Mesendoderm (in vitro differentiated cells): ENCODE measurements at regions not wholly inside any gene's neighbourhood (a gene's known extent, or its start where the extent isn't known, plus 50 kb on each side); places are given as distances from the start of the nearest gene placed in this dataset.

Source experiments
- DNase-seq: peaks from one replicate; pipeline ENCODE4 v3.0.0; 2013
- H2AK5ac ChIP-seq: 2 replicates; pipeline ENCODE4 v1.6.1; 2013; ENCODE audit warnings: low read length, inconsistent platforms
- H2BK120ac ChIP-seq: 2 replicates; pipeline ENCODE4 v1.6.1; 2013; ENCODE audit warnings: low read depth, mild to moderate bottlenecking, low read length, moderate library complexity, mixed read lengths
- H2BK15ac ChIP-seq: replicated peaks from 2 replicates; pipeline ENCODE4 v1.6.1; 2013; ENCODE audit warnings: low read depth, mild to moderate bottlenecking, moderate library complexity
- H2BK5ac ChIP-seq: 2 replicates; pipeline ENCODE4 v1.6.1; 2013; ENCODE audit warnings: low read length, inconsistent platforms
- H3K18ac ChIP-seq: 2 replicates; pipeline ENCODE4 v1.6.1; 2013; ENCODE audit warnings: mild to moderate bottlenecking, low read length, mixed read lengths
- H3K23ac ChIP-seq: one replicate; pipeline ENCODE4 v1.6.1; 2013; ENCODE audit warnings: low read length
- H3K27ac ChIP-seq: 2 replicates; pipeline ENCODE4 v1.5.1; 2013; ENCODE audit warnings: low read depth, mild to moderate bottlenecking, inconsistent platforms, low read length, moderate library complexity
- H3K27me3 ChIP-seq: 2 replicates; pipeline ENCODE4 v1.6.1; 2013; ENCODE audit warnings: low read length, control low read depth, mild to moderate bottlenecking, inconsistent platforms; ENCODE audit not compliant: insufficient read depth, poor library complexity
- H3K36me3 ChIP-seq: 2 replicates; pipeline ENCODE4 v1.6.1; 2013; ENCODE audit warnings: low read length, inconsistent platforms; ENCODE audit not compliant: control insufficient read depth, insufficient read depth
- H3K4ac ChIP-seq: one replicate; pipeline ENCODE4 v1.6.1; 2013; ENCODE audit warnings: low read depth, mild to moderate bottlenecking, low read length, moderate library complexity
- H3K4me1 ChIP-seq: 2 replicates; pipeline ENCODE4 v1.6.1; 2013; ENCODE audit warnings: low read depth, low read length, inconsistent platforms; ENCODE audit not compliant: control insufficient read depth
- H3K4me2 ChIP-seq: 2 replicates; pipeline ENCODE4 v1.6.1; 2013; ENCODE audit warnings: low read length
- H3K4me3 ChIP-seq: 2 replicates; pipeline ENCODE4 v1.5.1; 2013; ENCODE audit warnings: mild to moderate bottlenecking, low read length
- H3K56ac ChIP-seq: one replicate; pipeline ENCODE4 v1.6.1; 2013; ENCODE audit warnings: low read length
- H3K79me1 ChIP-seq: 2 replicates; pipeline ENCODE4 v1.6.1; 2013; ENCODE audit warnings: low read length, inconsistent platforms
- H3K79me2 ChIP-seq: 2 replicates; pipeline ENCODE4 v1.6.1; 2013; ENCODE audit warnings: mild to moderate bottlenecking, low read length; ENCODE audit not compliant: control insufficient read depth, insufficient read depth
- H3K9ac ChIP-seq: 2 replicates; pipeline ENCODE4 v1.6.1; 2013; ENCODE audit warnings: low read length, inconsistent platforms
- H4K5ac ChIP-seq: one replicate; pipeline ENCODE4 v1.6.1; 2013; ENCODE audit warnings: low read length
- H4K8ac ChIP-seq: one replicate; pipeline ENCODE4 v1.6.1; 2013; ENCODE audit warnings: low read depth, mild to moderate bottlenecking, control low read depth, low read length, moderate library complexity
- WGBS: extraction: QIAGEN DNeasy Blood & Tissue Kit; methylation state at CpG from one replicate; pipeline ENCODE4 v1.1.7; 2013; ENCODE audit warnings: low lambda C conversion rate, missing lambda C conversion rate; ENCODE audit not compliant: insufficient coverage; ENCODE audit errors: extremely low coverage; 5-methylcytosine and 5-hydroxymethylcytosine counted together

DNA sequence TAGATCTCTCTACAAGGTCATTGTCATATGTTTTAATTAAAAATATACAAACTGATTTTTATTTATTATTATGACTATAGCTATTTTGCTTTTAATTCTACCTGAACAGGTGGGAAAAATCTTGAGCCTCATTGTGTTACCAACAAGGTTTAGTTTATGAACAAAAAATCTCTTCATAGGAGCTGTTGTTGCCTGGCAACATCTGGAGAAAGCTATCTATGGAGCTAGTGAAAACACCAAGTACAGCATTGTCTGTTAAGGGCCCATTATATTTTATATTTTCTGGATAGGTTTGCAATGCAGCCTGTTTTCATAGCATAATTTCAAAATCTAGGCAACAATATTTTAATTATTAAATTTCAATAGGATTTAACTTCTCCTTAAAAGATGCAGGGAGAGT lies 383.0 kb upstream of the TMEFF2 start:
- Histone ChIP-seq H3K4me3 (no peak overlapping the region), H3K79me1 (no peaks in the 10 kb centered on the region), H2AK5ac (no peak overlapping the region), H3K23ac (no peak overlapping the region), H3K79me2 (no peaks in the 10 kb centered on the region), H3K4me2 (no peak overlapping the region), H3K27ac (no peak overlapping the region), H3K36me3 (no peaks in the 10 kb centered on the region), H3K56ac (no peak overlapping the region), H2BK120ac (no peak overlapping the region), H3K27me3 (no peaks in the 10 kb centered on the region), H4K5ac (no peak overlapping the region), H2BK5ac (no peak overlapping the region), H4K8ac (no peak overlapping the region), H3K18ac (no peak overlapping the region), H3K4ac (no peak overlapping the region), H2BK15ac (no peak overlapping the region), H3K9ac (no peak overlapping the region), H3K4me1 (no peaks in the 10 kb centered on the region)
- DNase-seq = no peak

DNA sequence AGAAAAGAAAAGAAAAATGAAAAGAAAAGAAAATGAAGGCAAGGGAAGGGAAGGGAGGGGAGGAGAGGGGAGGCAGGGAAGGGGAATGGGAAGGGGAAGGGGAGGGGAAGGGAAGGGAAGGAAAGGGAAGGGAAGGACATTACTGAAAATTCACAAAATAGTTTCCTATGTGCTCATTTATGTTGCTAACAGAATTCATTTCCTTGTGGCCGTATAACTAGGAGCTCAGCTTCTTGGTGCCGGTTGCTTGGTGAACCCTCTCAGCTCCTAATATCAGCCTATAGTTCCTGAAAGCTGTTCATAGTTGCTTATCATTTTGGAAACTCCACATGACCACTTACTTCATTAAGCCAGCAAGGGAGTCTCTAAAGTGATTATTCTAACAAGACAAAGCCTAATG lies 379.8 kb upstream of the TMEFF2 start:
- Histone ChIP-seq H3K18ac (no peak overlapping the region), H3K56ac (no peak overlapping the region), H2BK5ac (no peak overlapping the region), H3K4me1 (no peaks in the 10 kb centered on the region), H3K27me3 (no peaks in the 10 kb centered on the region), H4K8ac (no peak overlapping the region), H2BK120ac (no peak overlapping the region), H3K4me3 (no peak overlapping the region), H3K27ac (no peak overlapping the region), H3K79me2 (no peaks in the 10 kb centered on the region), H3K4ac (no peak overlapping the region), H3K23ac (no peak overlapping the region), H2AK5ac (no peak overlapping the region), H3K9ac (no peak overlapping the region), H2BK15ac (no peak overlapping the region), H4K5ac (no peak overlapping the region), H3K79me1 (no peaks in the 10 kb centered on the region), H3K4me2 (no peak overlapping the region), H3K36me3 (no peaks in the 10 kb centered on the region)
- WGBS = no CpG with 5 or more reads among the region's 2 CpGs
- DNase-seq = no peak

DNA sequence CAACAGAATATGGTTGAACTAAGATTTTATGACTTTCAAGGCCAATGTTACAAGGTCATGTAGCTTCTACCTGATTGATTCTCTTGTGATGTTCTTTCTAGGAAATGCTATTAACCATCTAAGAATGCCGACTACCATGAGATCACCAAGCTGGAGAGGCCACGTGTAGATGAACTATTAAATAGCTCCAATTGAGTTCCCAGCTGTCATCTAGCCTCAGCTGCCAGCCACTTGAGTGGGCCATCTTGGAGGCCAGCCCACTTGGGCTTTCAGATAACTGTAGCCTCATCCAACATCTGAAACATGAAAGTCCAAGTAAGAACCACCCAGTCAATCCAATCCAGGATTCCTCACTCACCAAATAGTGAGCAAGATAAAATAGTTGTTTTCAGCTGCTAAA lies 376.9 kb upstream of the TMEFF2 start:
- Histone ChIP-seq H4K5ac (no peak overlapping the region), H3K23ac (no peak overlapping the region), H2BK5ac (no peak overlapping the region), H2BK15ac (no peak overlapping the region), H3K4ac (no peak overlapping the region), H3K4me2 (no peak overlapping the region), H3K4me1 (no peaks in the 10 kb centered on the region), H3K79me1 (no peaks in the 10 kb centered on the region), H3K36me3 (no peaks in the 10 kb centered on the region), H3K4me3 (no peak overlapping the region), H4K8ac (no peak overlapping the region), H3K18ac (no peak overlapping the region), H2BK120ac (no peak overlapping the region), H2AK5ac (no peak overlapping the region), H3K27ac (no peak overlapping the region), H3K79me2 (no peaks in the 10 kb centered on the region), H3K9ac (no peak overlapping the region), H3K27me3 (no peaks in the 10 kb centered on the region), H3K56ac (no peak overlapping the region)
- no CpG with 5 or more reads among the region's 2 CpGs for WGBS
- DNase-seq = no peak

DNA sequence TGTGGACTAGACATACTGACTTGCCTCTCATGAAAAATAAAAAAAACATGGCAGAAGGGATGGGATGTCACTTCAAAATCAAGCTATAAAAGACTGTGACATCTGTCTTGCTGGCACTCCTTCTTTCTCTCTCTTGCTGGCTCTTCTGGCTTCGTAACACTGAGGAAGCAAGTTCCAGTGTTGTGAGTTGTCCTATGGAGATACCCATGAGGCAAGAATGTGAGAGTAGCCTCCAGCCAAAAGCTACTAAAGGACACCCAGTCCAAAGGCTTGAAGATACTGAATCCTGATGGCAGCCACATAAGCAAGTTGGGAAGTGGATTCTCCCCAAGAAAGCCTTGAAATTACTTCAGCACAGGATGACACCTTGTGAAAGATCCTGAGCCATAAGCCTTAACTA lies 376.1 kb upstream of the TMEFF2 start:
- Histone ChIP-seq H4K8ac (no peak overlapping the region), H3K79me2 (no peaks in the 10 kb centered on the region), H2BK120ac (no peak overlapping the region), H3K4me3 (no peak overlapping the region), H3K4me2 (no peak overlapping the region), H4K5ac (no peak overlapping the region), H2AK5ac (no peak overlapping the region), H3K4me1 (no peaks in the 10 kb centered on the region), H3K18ac (no peak overlapping the region), H3K23ac (no peak overlapping the region), H3K56ac (no peak overlapping the region), H2BK5ac (no peak overlapping the region), H3K79me1 (no peaks in the 10 kb centered on the region), H3K4ac (no peak overlapping the region), H3K9ac (no peak overlapping the region), H3K27me3 (no peaks in the 10 kb centered on the region), H3K27ac (no peak overlapping the region), H3K36me3 (no peaks in the 10 kb centered on the region), H2BK15ac (no peak overlapping the region)
- WGBS = no CpG with 5 or more reads among the region's 1 CpG
- no peak for DNase-seq

DNA sequence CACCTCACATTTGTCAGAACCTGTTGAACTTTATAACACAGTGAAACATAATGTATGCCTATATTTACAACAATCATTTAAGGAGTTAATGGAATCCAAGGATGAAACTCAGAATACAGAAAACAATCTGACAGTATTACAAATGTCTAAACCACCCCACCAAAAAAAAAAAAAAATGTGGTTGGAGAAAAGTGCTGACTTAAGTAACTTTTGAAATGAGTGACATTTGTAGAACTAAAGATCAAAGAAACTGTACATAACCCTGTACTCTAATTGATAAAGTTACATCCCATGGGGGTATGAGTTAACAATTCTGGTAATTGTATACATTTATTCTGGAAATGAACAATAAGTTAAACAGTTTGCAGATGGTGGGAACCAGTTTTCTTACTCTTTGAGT lies 372.1 kb upstream of the TMEFF2 start:
- Histone ChIP-seq H2AK5ac (no peak overlapping the region), H3K27me3 (no peaks in the 10 kb centered on the region), H4K8ac (no peak overlapping the region), H3K79me1 (no peaks in the 10 kb centered on the region), H4K5ac (no peak overlapping the region), H3K36me3 (no peaks in the 10 kb centered on the region), H3K79me2 (no peaks in the 10 kb centered on the region), H3K4me3 (no peak overlapping the region), H3K27ac (no peak overlapping the region), H3K4ac (no peak overlapping the region), H3K9ac (no peak overlapping the region), H2BK5ac (no peak overlapping the region), H3K4me2 (no peak overlapping the region), H3K4me1 (no peaks in the 10 kb centered on the region), H2BK15ac (no peak overlapping the region), H3K56ac (no peak overlapping the region), H2BK120ac (no peak overlapping the region), H3K18ac (no peak overlapping the region), H3K23ac (no peak overlapping the region)
- no peak for DNase-seq

DNA sequence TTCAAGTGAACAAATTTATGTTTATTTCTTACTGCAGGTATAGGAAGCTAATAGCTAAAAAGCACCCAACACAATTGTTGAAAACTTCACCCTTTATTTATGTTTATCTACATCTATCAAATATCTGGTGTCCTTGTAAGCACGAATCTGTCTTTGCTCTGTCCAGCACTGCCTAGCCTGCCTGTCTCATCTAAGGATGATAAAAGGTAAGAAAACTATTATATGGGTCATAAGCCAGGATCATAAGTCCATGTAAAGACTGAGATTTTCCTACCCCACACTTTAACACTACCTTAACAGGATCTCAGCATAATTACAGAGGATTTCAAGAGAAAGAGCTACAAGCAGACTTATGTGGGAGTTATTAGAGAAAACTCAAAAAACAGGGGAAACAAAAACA lies 365.6 kb upstream of the TMEFF2 start:
- no peaks in the 10 kb centered on the region for H3K79me1 ChIP-seq
- H3K18ac ChIP-seq = no peak overlapping the region
- no peak overlapping the region for H2AK5ac ChIP-seq
- H3K27me3 ChIP-seq = no peaks in the 10 kb centered on the region
- H2BK120ac ChIP-seq = no peak overlapping the region
- no peak overlapping the region for H4K8ac ChIP-seq
- DNase-seq = no peak
- H3K4me3 ChIP-seq = no peak overlapping the region
- H3K4me1 ChIP-seq = no peaks in the 10 kb centered on the region
- H2BK5ac ChIP-seq = no peak overlapping the region
- H3K9ac ChIP-seq = no peak overlapping the region
- no peak overlapping the region for H4K5ac ChIP-seq
- no peak overlapping the region for H3K4me2 ChIP-seq
- H3K27ac ChIP-seq = no peak overlapping the region
- H3K36me3 ChIP-seq = no peaks in the 10 kb centered on the region
- H3K23ac ChIP-seq = no peak overlapping the region
- no peaks in the 10 kb centered on the region for H3K79me2 ChIP-seq
- H3K4ac ChIP-seq = no peak overlapping the region
- no CpG with 5 or more reads among the region's 1 CpG for WGBS
- no peak overlapping the region for H2BK15ac ChIP-seq
- H3K56ac ChIP-seq = no peak overlapping the region
